Ovary (tissue), 7 donors: ENCODE measurements at regions not wholly inside any gene's neighbourhood (a gene's known extent, or its start where the extent isn't known, plus 50 kb on each side); places are given as distances from the start of the nearest gene placed in this dataset.

ENCODE experiments used
- DNase-seq, 5 donors: peaks; one replicate each; pipeline ENCODE4 v3.0.0-alpha.2; 2019 to 2020
- H3K27ac ChIP-seq, 2 donors: fragments of 200-600 bp; one replicate each; pipeline versions ENCODE4 v1.5.1 to v1.8.0; 2019 to 2022
- H3K27me3 ChIP-seq: fragments of 200-600 bp; one replicate; pipeline ENCODE4 v1.8.0; 2022
- H3K36me3 ChIP-seq: fragments of 200-600 bp; sonication (generic); one replicate; pipeline ENCODE4 v1.5.1; 2019
- H3K4me1 ChIP-seq: one replicate; pipeline ENCODE4 v1.8.1; 2013; ENCODE audit warnings: mild to moderate bottlenecking, moderate library complexity; ENCODE audit not compliant: insufficient read depth
- H3K4me3 ChIP-seq: fragments of 200-600 bp; sonication (generic); one replicate; pipeline ENCODE4 v1.5.1; 2017
- H3K9me3 ChIP-seq, 2 donors: fragments of 200-600 bp in 1 of 2; sonication (generic) in 1 of 2; one replicate each; pipeline versions ENCODE4 v1.5.1 to v1.8.1; 2013 to 2019; ENCODE audit warnings: mild to moderate bottlenecking in 1 of 2, moderate library complexity in 1 of 2
- EP300 ChIP-seq: sonication (generic); formaldehyde crosslinking; IDR thresholded peaks from one replicate; pipeline ENCODE4 v1.6.1; 2017; ENCODE audit warnings: antibody characterized with exemption
- POLR2A ChIP-seq: fragments of 450-650 bp; IDR thresholded peaks from one replicate; pipeline ENCODE4 v1.6.1; 2017; ENCODE audit warnings: antibody characterized with exemption, mild to moderate bottlenecking, moderate library complexity
- WGBS, 3 donors: extraction: QIAGEN DNeasy Blood & Tissue Kit in 1 of 3; methylation state at CpG; one replicate each; pipeline versions ENCODE4 v1.1.5 to v1.1.7; 2013 to 2017; 5-methylcytosine and 5-hydroxymethylcytosine counted together
- intact Hi-C, 4 donors: fragments of 100-400 bp; cut with DNase I; formaldehyde crosslinking; loops; one replicate each; pipeline versions ENCODE4 v1.11.0 to v1.15.1; 2022 to 2023
- TF ChIP-seq, protein P1 (sequence below), 3 donors: fragments of 450-650 bp in 2 of 3; fragments of 200-600 bp in 1 of 3; IDR thresholded peaks; one replicate each; pipeline versions ENCODE4 v1.5.1 to v1.8.0; 2016 to 2022; ENCODE audit warnings: antibody characterized with exemption in 3 of 3, mild to moderate bottlenecking in 1 of 3
- donor health status: DM: no; HTN: no; CAD: no; lungs with moderate emphysema.
- donor health status: DM: no; HTN: no; CAD: no.
- donor health status: Bipolar disorder and iron deficiency.
- donor health status: DM: no; HTN: no; CAD: no.
- donor health status: DM: yes; HTN: yes; CAD: no.

GRCh38 chr18:75491361-75491760 is 63.9 kb upstream of the SMIM21 start:
- Histone ChIP-seq H3K9me3 (no peaks in the 10 kb centered on the region), H3K4me1 (no peaks in the 10 kb centered on the region), H3K27me3 (no peaks in the 10 kb centered on the region), H3K4me3 (no peak overlapping the region), H3K36me3 (no peaks in the 10 kb centered on the region), H3K27ac (no peak overlapping the region)
- DNase-seq: no peak
- TF ChIP-seq EP300: no peak
- TF ChIP-seq POLR2A: no peak
- TF ChIP-seq, protein P1, sequence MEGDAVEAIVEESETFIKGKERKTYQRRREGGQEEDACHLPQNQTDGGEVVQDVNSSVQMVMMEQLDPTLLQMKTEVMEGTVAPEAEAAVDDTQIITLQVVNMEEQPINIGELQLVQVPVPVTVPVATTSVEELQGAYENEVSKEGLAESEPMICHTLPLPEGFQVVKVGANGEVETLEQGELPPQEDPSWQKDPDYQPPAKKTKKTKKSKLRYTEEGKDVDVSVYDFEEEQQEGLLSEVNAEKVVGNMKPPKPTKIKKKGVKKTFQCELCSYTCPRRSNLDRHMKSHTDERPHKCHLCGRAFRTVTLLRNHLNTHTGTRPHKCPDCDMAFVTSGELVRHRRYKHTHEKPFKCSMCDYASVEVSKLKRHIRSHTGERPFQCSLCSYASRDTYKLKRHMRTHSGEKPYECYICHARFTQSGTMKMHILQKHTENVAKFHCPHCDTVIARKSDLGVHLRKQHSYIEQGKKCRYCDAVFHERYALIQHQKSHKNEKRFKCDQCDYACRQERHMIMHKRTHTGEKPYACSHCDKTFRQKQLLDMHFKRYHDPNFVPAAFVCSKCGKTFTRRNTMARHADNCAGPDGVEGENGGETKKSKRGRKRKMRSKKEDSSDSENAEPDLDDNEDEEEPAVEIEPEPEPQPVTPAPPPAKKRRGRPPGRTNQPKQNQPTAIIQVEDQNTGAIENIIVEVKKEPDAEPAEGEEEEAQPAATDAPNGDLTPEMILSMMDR (IDR thresholded peaks at IDR 0.05): no peak
- intact Hi-C loops: no loop called here
- 46 to 76% (median 58%) methylated on average over 5 of the region's 5 CpGs for WGBS, 3 donors

GRCh38 chr18:75489493-75490190 is 62.1 kb upstream of the SMIM21 start:
- Histone ChIP-seq H3K4me1 (no peaks in the 10 kb centered on the region), H3K36me3 (no peaks in the 10 kb centered on the region), H3K27me3 (no peaks in the 10 kb centered on the region), H3K9me3 (no peaks in the 10 kb centered on the region), H3K27ac (no peak overlapping the region), H3K4me3 (no peak overlapping the region)
- TF ChIP-seq, protein P1 (IDR thresholded peaks at IDR 0.05): no peak
- TF ChIP-seq POLR2A (no peak), EP300 (no peak)
- intact Hi-C loops: no loop called here
- peak in 4 of 5 donors; percentile 18 to 44 (median 30) for DNase-seq
- 44 to 62% (median 45%) methylated on average over 13 of the region's 13 CpGs for WGBS, 3 donors

- 92 to 96% (median 94%) methylated on average over 3 of the region's 3 CpGs for WGBS, 3 donors
Observed at GRCh38 chr18:75483662-75484061, 56.2 kb upstream of the SMIM21 start.

DNA sequence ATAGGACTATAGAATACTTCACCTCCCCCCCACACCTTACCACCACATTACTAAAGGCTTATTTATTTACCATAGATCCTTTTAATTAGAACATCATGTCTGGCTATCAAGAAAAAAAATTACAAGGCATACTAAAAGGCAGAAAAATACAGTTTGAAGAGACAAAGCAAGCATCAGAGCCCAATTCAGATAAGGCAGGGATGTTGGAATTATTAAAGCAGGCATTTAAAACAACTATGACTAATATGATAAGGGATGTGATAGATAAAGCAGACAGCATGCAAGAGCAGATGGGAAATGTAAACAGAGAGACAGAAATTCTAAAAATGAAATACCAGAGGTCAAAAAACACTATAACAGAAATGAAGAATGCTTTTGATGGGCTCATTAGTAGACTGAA is 55.4 kb upstream of the SMIM21 start:
- H3K4me1 ChIP-seq: no peaks in the 10 kb centered on the region
- no peak for TF ChIP-seq EP300
- TF ChIP-seq, protein P1 (IDR thresholded peaks at IDR 0.05): no peak
- TF ChIP-seq POLR2A: no peak
- intact Hi-C loops: no loop called here

More at GRCh38 chr18:75483662-75484061, 56.2 kb upstream of the SMIM21 start:
- H3K9me3 ChIP-seq: no peaks in the 10 kb centered on the region
- no peaks in the 10 kb centered on the region for H3K27me3 ChIP-seq
- H3K36me3 ChIP-seq: no peaks in the 10 kb centered on the region
- H3K4me1 ChIP-seq: no peaks in the 10 kb centered on the region
- intact Hi-C loops: no loop called here
- no peak for DNase-seq
- H3K4me3 ChIP-seq: no peak overlapping the region
- TF ChIP-seq, protein P1 (IDR thresholded peaks at IDR 0.05): no peak
- no peak for TF ChIP-seq POLR2A
- no peak for TF ChIP-seq EP300
- no peak overlapping the region for H3K27ac ChIP-seq

More for the DNA sequence above, 55.4 kb upstream of the SMIM21 start:
- Histone ChIP-seq H3K36me3 (no peaks in the 10 kb centered on the region), H3K4me3 (no peak overlapping the region), H3K27me3 (no peaks in the 10 kb centered on the region), H3K27ac (no peak overlapping the region), H3K9me3 (no peaks in the 10 kb centered on the region)
- DNase-seq: no peak
